ENCODE measurements at regions not wholly inside any gene's neighbourhood (a gene's known extent, or its start where the extent isn't known, plus 50 kb on each side); places are given as distances from the start of the nearest gene placed in this dataset.
"Not testable (repeated sequence)": the region's sequence is repeated elsewhere in the genome, so short reads cannot be mapped to it uniquely, and the experiment has no call there.

DNA sequence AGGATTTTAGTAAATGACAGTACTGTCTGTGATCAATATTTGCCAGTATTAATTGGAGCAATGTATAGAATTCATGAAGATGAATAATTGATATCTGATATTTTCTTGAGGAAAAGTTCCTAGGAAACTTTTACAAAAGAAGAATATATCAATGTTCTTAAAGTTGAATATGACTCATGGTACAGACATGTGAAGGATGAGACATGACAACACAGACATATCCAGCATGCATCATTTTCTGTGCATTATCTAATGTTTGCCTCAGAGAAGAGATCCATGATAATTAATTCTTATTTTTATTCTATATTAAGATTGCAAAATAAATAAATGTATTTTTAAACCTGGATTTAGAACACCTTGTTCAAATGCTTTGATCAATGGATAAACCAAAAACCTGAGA, 452.9 kb upstream of the EPHA5 start:
- Histone ChIP-seq H3K9me3 (ENCODE audit: control insufficient read depth, insufficient read depth, low read depth, low read length) (no peaks in the 10 kb centered on the region), H3K4me3 (ENCODE audit: low read depth, low read length) (no peak overlapping the region), H3K9ac (ENCODE audit: low read length) (no peak overlapping the region), H3K36me3 (ENCODE audit: control insufficient read depth, insufficient read depth, low read length) (no peaks in the 10 kb centered on the region), H3K4me1 (ENCODE audit: control insufficient read depth, insufficient read depth, low read length) (no peaks in the 10 kb centered on the region), H3K27ac (ENCODE audit: low read depth, low read length) (no peak overlapping the region), H3K27me3 (ENCODE audit: control insufficient read depth, insufficient read depth, low read length) (no peaks in the 10 kb centered on the region)

- H3K4me1 ChIP-seq (ENCODE audit: control insufficient read depth, insufficient read depth, low read length); H3K9ac ChIP-seq (ENCODE audit: low read length); H3K27me3 ChIP-seq (ENCODE audit: control insufficient read depth, insufficient read depth, low read length); H3K9me3 ChIP-seq (ENCODE audit: control insufficient read depth, insufficient read depth, low read depth, low read length); H3K27ac ChIP-seq (ENCODE audit: low read depth, low read length); H3K36me3 ChIP-seq (ENCODE audit: control insufficient read depth, insufficient read depth, low read length); H3K4me3 ChIP-seq (ENCODE audit: low read depth, low read length): not testable (repeated sequence)
These were observed 444.9 kb upstream of the EPHA5 start for GRCh38 chr4:66115231-66115630.

GRCh38 chr4:66108898-66109297, 438.6 kb upstream of the EPHA5 start:
- H3K27ac ChIP-seq (ENCODE audit: low read depth, low read length): no peak overlapping the region
- H3K4me1 ChIP-seq (ENCODE audit: control insufficient read depth, insufficient read depth, low read length): no peaks in the 10 kb centered on the region

DNA sequence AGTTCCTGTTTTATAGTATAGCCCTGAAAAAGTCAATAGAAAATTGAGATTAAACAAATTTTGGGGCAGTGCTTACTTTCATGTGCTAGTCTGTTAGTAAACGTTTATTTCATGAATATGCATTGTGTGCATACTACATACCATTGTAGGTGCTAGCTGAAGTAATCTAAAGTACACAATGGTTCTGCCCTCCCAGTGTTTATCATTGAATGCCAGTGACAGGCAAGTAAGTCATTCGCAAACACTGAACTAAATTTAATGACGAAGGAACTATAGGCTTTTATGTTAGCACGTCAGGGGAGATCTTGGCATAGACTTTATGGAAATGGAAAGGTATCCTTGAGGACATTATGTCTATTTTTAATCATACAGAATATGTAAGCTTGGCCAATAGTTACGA, 426.9 kb upstream of the EPHA5 start:
- Histone ChIP-seq H3K27me3 (ENCODE audit: control insufficient read depth, insufficient read depth, low read length) (no peaks in the 10 kb centered on the region), H3K36me3 (ENCODE audit: control insufficient read depth, insufficient read depth, low read length) (no peaks in the 10 kb centered on the region), H3K27ac (ENCODE audit: low read depth, low read length) (no peak overlapping the region), H3K4me3 (ENCODE audit: low read depth, low read length) (no peak overlapping the region), H3K9ac (ENCODE audit: low read length) (no peak overlapping the region), H3K4me1 (ENCODE audit: control insufficient read depth, insufficient read depth, low read length) (no peaks in the 10 kb centered on the region), H3K9me3 (ENCODE audit: control insufficient read depth, insufficient read depth, low read depth, low read length) (no peaks in the 10 kb centered on the region)

More at GRCh38 chr4:66108898-66109297, 438.6 kb upstream of the EPHA5 start:
- Histone ChIP-seq H3K36me3 (ENCODE audit: control insufficient read depth, insufficient read depth, low read length) (no peaks in the 10 kb centered on the region), H3K27me3 (ENCODE audit: control insufficient read depth, insufficient read depth, low read length) (no peaks in the 10 kb centered on the region), H3K9ac (ENCODE audit: low read length) (no peak overlapping the region), H3K4me3 (ENCODE audit: low read depth, low read length) (no peak overlapping the region), H3K9me3 (ENCODE audit: control insufficient read depth, insufficient read depth, low read depth, low read length) (0 out of 2 replicates have a peak, but pooled peaks cover 5% of the 10 kb centered on the region)

DNA sequence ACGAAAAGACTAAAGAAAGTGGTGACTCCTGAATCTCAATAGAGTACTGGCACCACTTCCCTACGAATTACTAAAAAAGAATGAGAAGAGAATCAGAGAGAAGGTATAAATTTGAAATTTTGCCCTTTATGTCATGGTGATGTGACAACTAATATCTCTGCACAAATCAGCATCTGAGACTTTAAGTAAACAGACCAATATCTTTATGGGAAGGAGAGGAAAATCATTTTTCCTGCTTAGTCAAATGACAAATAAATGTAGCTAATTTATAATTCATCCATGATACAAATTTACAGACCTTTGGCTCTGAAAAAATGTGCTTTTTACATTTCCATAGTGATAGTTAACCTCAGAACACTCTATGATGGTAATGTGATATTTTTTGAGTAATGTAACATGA, 424.8 kb upstream of the EPHA5 start:
- no peaks in the 10 kb centered on the region for H3K36me3 ChIP-seq (ENCODE audit: control insufficient read depth, insufficient read depth, low read length)
- H3K9me3 ChIP-seq (ENCODE audit: control insufficient read depth, insufficient read depth, low read depth, low read length): no peaks in the 10 kb centered on the region
- H3K27me3 ChIP-seq (ENCODE audit: control insufficient read depth, insufficient read depth, low read length): no peaks in the 10 kb centered on the region
- H3K4me1 ChIP-seq (ENCODE audit: control insufficient read depth, insufficient read depth, low read length): no peaks in the 10 kb centered on the region
- H3K4me3 ChIP-seq (ENCODE audit: low read depth, low read length): no peak overlapping the region
- H3K27ac ChIP-seq (ENCODE audit: low read depth, low read length): no peak overlapping the region
- H3K9ac ChIP-seq (ENCODE audit: low read length): no peak overlapping the region

DNA sequence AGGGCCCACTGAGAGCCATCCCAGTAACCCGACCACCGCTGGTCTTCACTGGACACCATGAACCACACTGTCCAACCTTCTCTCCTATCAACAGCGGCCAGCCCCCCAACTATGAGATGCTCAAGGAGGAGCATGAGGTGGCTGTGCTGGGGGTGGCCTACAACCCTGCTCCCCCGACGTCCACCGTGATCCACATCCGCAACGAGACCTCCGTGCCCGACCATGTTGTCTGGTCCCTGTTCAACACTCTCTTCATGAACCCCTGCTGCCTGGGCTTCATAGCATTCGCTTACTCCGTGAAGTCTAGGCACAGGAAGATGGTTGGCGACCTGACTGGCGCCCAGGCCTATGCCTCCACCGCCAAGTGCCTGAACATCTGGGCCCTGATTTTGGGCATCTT, 423.8 kb upstream of the EPHA5 start:
- no peak overlapping the region for H3K9ac ChIP-seq (ENCODE audit: low read length)
- H3K4me3 ChIP-seq (ENCODE audit: low read depth, low read length): no peak overlapping the region
- no peaks in the 10 kb centered on the region for H3K4me1 ChIP-seq (ENCODE audit: control insufficient read depth, insufficient read depth, low read length)
- no peaks in the 10 kb centered on the region for H3K9me3 ChIP-seq (ENCODE audit: control insufficient read depth, insufficient read depth, low read depth, low read length)
- H3K27me3 ChIP-seq (ENCODE audit: control insufficient read depth, insufficient read depth, low read length): no peaks in the 10 kb centered on the region
- H3K36me3 ChIP-seq (ENCODE audit: control insufficient read depth, insufficient read depth, low read length): no peaks in the 10 kb centered on the region
- H3K27ac ChIP-seq (ENCODE audit: low read depth, low read length): no peak overlapping the region

GRCh38 chr4:66091786-66092185, 421.5 kb upstream of the EPHA5 start:
- no peak overlapping the region for H3K27ac ChIP-seq (ENCODE audit: low read depth, low read length)
- H3K36me3 ChIP-seq (ENCODE audit: control insufficient read depth, insufficient read depth, low read length): no peaks in the 10 kb centered on the region
- no peaks in the 10 kb centered on the region for H3K27me3 ChIP-seq (ENCODE audit: control insufficient read depth, insufficient read depth, low read length)
- H3K4me3 ChIP-seq (ENCODE audit: low read depth, low read length): no peak overlapping the region
- no peak overlapping the region for H3K9ac ChIP-seq (ENCODE audit: low read length)
- no peaks in the 10 kb centered on the region for H3K9me3 ChIP-seq (ENCODE audit: control insufficient read depth, insufficient read depth, low read depth, low read length)
- no peaks in the 10 kb centered on the region for H3K4me1 ChIP-seq (ENCODE audit: control insufficient read depth, insufficient read depth, low read length)

- Histone ChIP-seq H3K4me1 (ENCODE audit: control insufficient read depth, insufficient read depth, low read length) (no peaks in the 10 kb centered on the region), H3K9me3 (ENCODE audit: control insufficient read depth, insufficient read depth, low read depth, low read length) (no peaks in the 10 kb centered on the region; the same call in 1 of the 2 replicates), H3K4me3 (ENCODE audit: low read depth, low read length) (no peak overlapping the region), H3K9ac (ENCODE audit: low read length) (no peak overlapping the region), H3K27ac (ENCODE audit: low read depth, low read length) (no peak overlapping the region), H3K36me3 (ENCODE audit: control insufficient read depth, insufficient read depth, low read length) (no peaks in the 10 kb centered on the region), H3K27me3 (ENCODE audit: control insufficient read depth, insufficient read depth, low read length) (no peaks in the 10 kb centered on the region)
These were observed 403.7 kb upstream of the EPHA5 start for GRCh38 chr4:66073961-66074360.

DNA sequence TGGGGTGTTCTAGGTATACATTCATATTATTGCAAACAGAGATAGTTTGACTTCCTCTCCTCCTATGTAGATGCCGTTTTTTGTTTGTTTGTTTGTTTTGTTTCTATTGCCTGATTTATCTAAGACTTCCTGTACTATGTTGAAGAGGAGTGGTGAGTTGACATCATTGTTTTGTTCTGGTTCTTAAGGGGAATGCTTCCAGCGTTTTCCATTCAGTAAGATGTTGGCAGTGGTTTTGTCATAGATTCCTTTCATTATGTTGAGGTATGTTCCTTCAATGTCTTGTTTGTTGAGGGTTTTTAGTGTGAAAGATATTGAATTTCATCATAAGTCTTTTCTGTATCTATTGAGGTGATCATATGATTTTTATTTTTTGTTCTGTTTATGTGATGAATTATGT, 401.6 kb upstream of the EPHA5 start:
- Histone ChIP-seq H3K4me3 (ENCODE audit: low read depth, low read length) (no peak overlapping the region), H3K27me3 (ENCODE audit: control insufficient read depth, insufficient read depth, low read length) (no peaks in the 10 kb centered on the region), H3K9me3 (ENCODE audit: control insufficient read depth, insufficient read depth, low read depth, low read length) (no peaks in the 10 kb centered on the region; the same call in 1 of the 2 replicates), H3K4me1 (ENCODE audit: control insufficient read depth, insufficient read depth, low read length) (no peaks in the 10 kb centered on the region), H3K36me3 (ENCODE audit: control insufficient read depth, insufficient read depth, low read length) (no peaks in the 10 kb centered on the region), H3K27ac (ENCODE audit: low read depth, low read length) (no peak overlapping the region), H3K9ac (ENCODE audit: low read length) (no peak overlapping the region)

DNA sequence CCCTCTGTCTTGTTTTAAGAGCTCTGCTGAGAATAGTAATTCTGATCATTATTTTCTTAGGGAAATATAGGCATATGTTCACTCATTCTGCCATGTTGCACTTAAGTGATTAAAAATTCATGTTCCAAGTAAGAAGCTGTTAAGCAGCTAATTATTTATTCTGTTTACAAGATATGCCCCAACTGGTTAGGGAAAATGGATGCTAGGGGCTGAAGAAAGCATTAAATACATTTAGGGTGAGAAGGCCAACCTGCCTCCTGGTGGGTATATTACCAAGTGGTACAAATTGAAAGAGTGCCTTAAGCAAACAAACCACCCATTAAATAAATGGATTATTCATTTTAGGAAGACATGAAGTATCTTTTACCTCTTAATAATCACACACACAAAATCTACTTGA, 392.6 kb upstream of the EPHA5 start:
- Histone ChIP-seq H3K27ac (ENCODE audit: low read depth, low read length) (no peak overlapping the region), H3K9me3 (ENCODE audit: control insufficient read depth, insufficient read depth, low read depth, low read length) (no peaks in the 10 kb centered on the region), H3K27me3 (ENCODE audit: control insufficient read depth, insufficient read depth, low read length) (no peaks in the 10 kb centered on the region), H3K36me3 (ENCODE audit: control insufficient read depth, insufficient read depth, low read length) (no peaks in the 10 kb centered on the region), H3K9ac (ENCODE audit: low read length) (no peak overlapping the region), H3K4me1 (ENCODE audit: control insufficient read depth, insufficient read depth, low read length) (no peaks in the 10 kb centered on the region), H3K4me3 (ENCODE audit: low read depth, low read length) (no peak overlapping the region)

DNA sequence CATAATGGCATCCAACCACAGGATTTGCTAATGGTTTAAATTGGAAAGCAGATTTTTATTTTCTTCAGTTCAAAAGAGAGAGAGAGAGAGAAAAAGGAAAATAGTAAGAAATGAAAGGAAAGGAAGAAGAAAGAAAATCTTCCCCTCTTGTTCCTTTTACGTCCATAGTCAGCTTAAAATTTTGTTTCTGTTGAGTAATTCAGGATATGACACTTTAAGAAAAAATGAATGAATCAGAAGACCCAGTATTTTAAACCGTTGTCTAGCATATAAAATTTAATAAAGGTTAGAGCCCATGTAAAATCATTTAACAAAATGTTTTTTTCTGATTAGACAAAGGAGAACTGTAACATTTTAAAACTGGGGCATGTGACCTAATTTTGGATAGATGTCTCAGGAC, 391.8 kb upstream of the EPHA5 start:
- no peaks in the 10 kb centered on the region for H3K36me3 ChIP-seq (ENCODE audit: control insufficient read depth, insufficient read depth, low read length)
- no peaks in the 10 kb centered on the region for H3K27me3 ChIP-seq (ENCODE audit: control insufficient read depth, insufficient read depth, low read length)
- H3K27ac ChIP-seq (ENCODE audit: low read depth, low read length): no peak overlapping the region
- H3K4me3 ChIP-seq (ENCODE audit: low read depth, low read length): no peak overlapping the region
- no peaks in the 10 kb centered on the region for H3K4me1 ChIP-seq (ENCODE audit: control insufficient read depth, insufficient read depth, low read length)
- no peak overlapping the region for H3K9ac ChIP-seq (ENCODE audit: low read length)
- no peaks in the 10 kb centered on the region for H3K9me3 ChIP-seq (ENCODE audit: control insufficient read depth, insufficient read depth, low read depth, low read length)

DNA sequence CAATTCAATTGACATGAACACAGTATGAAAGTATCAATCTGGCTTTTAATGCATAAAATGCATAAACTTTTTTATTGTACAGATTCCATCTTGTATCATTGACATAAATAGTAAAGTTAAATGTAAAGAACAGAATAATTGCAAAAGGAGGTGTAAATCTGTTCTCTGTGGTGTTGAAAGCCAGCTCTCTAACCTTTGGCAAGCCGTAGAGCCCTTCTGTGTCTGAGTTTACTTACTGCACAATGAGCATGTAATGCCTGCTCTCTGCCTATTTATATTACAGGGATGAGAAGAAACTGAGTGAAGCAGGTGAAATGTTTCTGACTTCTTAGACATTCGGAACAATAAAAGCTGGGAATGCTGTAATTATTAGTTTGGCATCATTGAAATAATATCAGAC, 389.3 kb upstream of the EPHA5 start:
- Histone ChIP-seq H3K36me3 (ENCODE audit: control insufficient read depth, insufficient read depth, low read length) (no peaks in the 10 kb centered on the region), H3K27ac (ENCODE audit: low read depth, low read length) (no peak overlapping the region)

More for the DNA sequence above, 389.3 kb upstream of the EPHA5 start:
- no peak overlapping the region for H3K9ac ChIP-seq (ENCODE audit: low read length)
- no peaks in the 10 kb centered on the region for H3K4me1 ChIP-seq (ENCODE audit: control insufficient read depth, insufficient read depth, low read length)
- no peaks in the 10 kb centered on the region for H3K9me3 ChIP-seq (ENCODE audit: control insufficient read depth, insufficient read depth, low read depth, low read length)
- H3K27me3 ChIP-seq (ENCODE audit: control insufficient read depth, insufficient read depth, low read length): no peaks in the 10 kb centered on the region
- H3K4me3 ChIP-seq (ENCODE audit: low read depth, low read length): no peak overlapping the region
